HEK293T (cell line): ENCODE measurements at regions not wholly inside any gene's neighbourhood (a gene's known extent, or its start where the extent isn't known, plus 50 kb on each side); places are given as distances from the start of the nearest gene placed in this dataset.

Experiments
- BHLHE40 ChIP-seq: fragments of 450-650 bp; IDR thresholded peaks from 2 replicates; pipeline ENCODE4 v1.6.1; 2016; ENCODE audit warnings: mild to moderate bottlenecking, moderate library complexity, borderline replicate concordance
- CTBP1 ChIP-seq: fragments of 450-650 bp; IDR thresholded peaks from 2 replicates; pipeline ENCODE4 v1.6.1; 2016; ENCODE audit warnings: borderline replicate concordance
- ELF4 ChIP-seq: fragments of 450-650 bp; IDR thresholded peaks from 2 replicates; pipeline ENCODE4 v1.6.1; 2017; ENCODE audit warnings: antibody characterized with exemption
- FOXA1 ChIP-seq: fragments of 450-650 bp; IDR thresholded peaks from 2 replicates; pipeline ENCODE4 v1.6.1; 2016; ENCODE audit warnings: mild to moderate bottlenecking
- PKNOX1 ChIP-seq: fragments of 450-650 bp; IDR thresholded peaks from 2 replicates; pipeline ENCODE4 v1.6.1; 2016
- SP1 ChIP-seq: fragments of 450-650 bp; IDR thresholded peaks from 2 replicates; pipeline ENCODE4 v1.6.1; 2017
- SUZ12 ChIP-seq: fragments of 450-650 bp; IDR thresholded peaks from 2 replicates; pipeline ENCODE4 v1.6.1; 2016; ENCODE audit warnings: mild to moderate bottlenecking
- TARDBP ChIP-seq: fragments of 450-650 bp; IDR thresholded peaks from 2 replicates; pipeline ENCODE4 v1.6.1; 2016
- ZNF384 ChIP-seq: fragments of 450-650 bp; IDR thresholded peaks from 2 replicates; pipeline ENCODE4 v1.6.1; 2016

GRCh38 chr7:47696152-47696710 is 114.3 kb upstream of the TNS3 start:
- TF ChIP-seq TARDBP (no peak), CTBP1 (no peak), ZNF384 (no peak), BHLHE40 (no peak), FOXA1 (no peak), ELF4 (no peak), PKNOX1 (no peak), SUZ12 (no peak), SP1 (no peak)
